IMR-90 (cell line): ENCODE measurements at regions not wholly inside any gene's neighbourhood (a gene's known extent, or its start where the extent isn't known, plus 50 kb on each side); places are given as distances from the start of the nearest gene placed in this dataset.

Source experiments
- ATAC-seq: fragments of 200-7000 bp; cut with Tn5 transposase; 2 replicates; pipeline ENCODE4 v1.9.1; 2020; ENCODE audit warnings: low read depth, mild to moderate bottlenecking, moderate library complexity
- BruUV-seq: library from RNA; stranded (reverse); fragments of 400-500 nt; replicated peaks from 2 replicates; lab custom pipeline; 2021; lab: Mats Ljungman, UMichigan
- CTCF ChIA-PET: fragments of 300-600 bp; formaldehyde crosslinking; extraction: SDS; loops from one replicate; lab custom pipeline; 2021; ENCODE audit warnings: antibody characterized with exemption; lab: Yijun Ruan, JAX
- POLR2A ChIA-PET: fragments of 300-600 bp; sonication (Branson Sonifier 250); formaldehyde crosslinking; loops from one replicate; lab custom pipeline; 2022; ENCODE audit warnings: antibody characterized with exemption; ENCODE audit not compliant: unreplicated experiment; lab: Charles Lee
- DNase-seq: peaks from one replicate; pipeline ENCODE4 v3.0.0; 2013
- H2AFZ ChIP-seq: replicated peaks from 2 replicates; pipeline ENCODE3; 2013; ENCODE audit warnings: low read length, mild to moderate bottlenecking; ENCODE audit not compliant: poor library complexity
- H2AK5ac ChIP-seq: 2 replicates; pipeline ENCODE4 v1.6.1; 2013; ENCODE audit warnings: low read depth, low read length, inconsistent platforms
- H2AK9ac ChIP-seq: replicated peaks from 2 replicates; pipeline ENCODE3; 2013; ENCODE audit warnings: mild to moderate bottlenecking, low read depth, low read length, moderate library complexity; ENCODE audit not compliant: poor library complexity
- H2BK120ac ChIP-seq: 2 replicates; pipeline ENCODE4 v1.6.1; 2013; ENCODE audit warnings: low read depth, low read length, inconsistent platforms
- H2BK15ac ChIP-seq: 3 replicates; pipeline ENCODE4 v1.6.1; 2013; ENCODE audit warnings: low read depth, low read length, inconsistent platforms
- H2BK20ac ChIP-seq: 2 replicates; pipeline ENCODE4 v1.6.1; 2013; ENCODE audit warnings: low read depth, mild to moderate bottlenecking, inconsistent platforms, low read length, moderate library complexity
- H2BK5ac ChIP-seq: 2 replicates; pipeline ENCODE4 v1.6.1; 2013; ENCODE audit warnings: mild to moderate bottlenecking, low read depth, low read length, inconsistent platforms; ENCODE audit not compliant: poor library complexity, severe bottlenecking
- H3K14ac ChIP-seq: replicated peaks from 2 replicates; pipeline ENCODE4 v1.6.1; 2013; ENCODE audit warnings: low read depth, low read length, inconsistent platforms
- H3K18ac ChIP-seq: 2 replicates; pipeline ENCODE4 v1.6.1; 2013; ENCODE audit warnings: low read depth, low read length, control low read depth
- H3K23ac ChIP-seq: 2 replicates; pipeline ENCODE4 v1.6.1; 2013; ENCODE audit warnings: low read depth, low read length, inconsistent platforms
- H3K27ac ChIP-seq: 2 replicates; pipeline ENCODE4 v1.5.1; 2013; ENCODE audit warnings: mild to moderate bottlenecking, control low read depth, low read length; ENCODE audit not compliant: insufficient read depth
- H3K27me3 ChIP-seq: 2 replicates; pipeline ENCODE4 v1.6.1; 2013; ENCODE audit warnings: low read length; ENCODE audit not compliant: control insufficient read depth, insufficient read depth
- H3K36me3 ChIP-seq: 2 replicates; pipeline ENCODE4 v1.6.1; 2013; ENCODE audit warnings: low read length, mixed read lengths; ENCODE audit not compliant: control insufficient read depth, insufficient read depth
- H3K4ac ChIP-seq: 2 replicates; pipeline ENCODE4 v1.6.1; 2013; ENCODE audit warnings: low read depth, low read length, inconsistent platforms
- H3K4me1 ChIP-seq: 2 replicates; pipeline ENCODE4 v1.6.1; 2013; ENCODE audit warnings: low read length, mixed read lengths; ENCODE audit not compliant: control insufficient read depth, insufficient read depth
- H3K4me2 ChIP-seq: 2 replicates; pipeline ENCODE4 v1.6.1; 2013; ENCODE audit warnings: low read depth, mild to moderate bottlenecking, control low read depth, low read length, moderate library complexity
- H3K4me3 ChIP-seq: 2 replicates; pipeline ENCODE4 v1.5.1; 2013; ENCODE audit warnings: low read depth, mild to moderate bottlenecking, control low read depth, low read length, moderate library complexity; ENCODE audit not compliant: insufficient read depth
- H3K56ac ChIP-seq: 2 replicates; pipeline ENCODE4 v1.6.1; 2013; ENCODE audit warnings: low read length, inconsistent platforms; ENCODE audit not compliant: insufficient read depth; ENCODE audit errors: extremely low read depth
- H3K79me1 ChIP-seq, 2 experiments: 2 replicates each; pipeline ENCODE4 v1.6.1; 2013; ENCODE audit warnings: low read length in 2 of 2, inconsistent platforms in 1 of 2, low read depth in 1 of 2
- H3K9ac ChIP-seq: 2 replicates; pipeline ENCODE4 v1.6.1; 2013; ENCODE audit warnings: low read depth, low read length, control low read depth
- H3K9me1 ChIP-seq: 2 replicates; pipeline ENCODE4 v1.6.1; 2013; ENCODE audit warnings: low read length, inconsistent platforms; ENCODE audit not compliant: insufficient read depth
- H3K9me3 ChIP-seq: 2 replicates; pipeline ENCODE4 v1.6.1; 2013; ENCODE audit warnings: low read length; ENCODE audit not compliant: control insufficient read depth, insufficient read depth
- H4K20me1 ChIP-seq: 2 replicates; pipeline ENCODE4 v1.6.1; 2013; ENCODE audit warnings: low read length, inconsistent platforms; ENCODE audit not compliant: insufficient read depth
- H4K5ac ChIP-seq: 2 replicates; pipeline ENCODE4 v1.6.1; 2013; ENCODE audit warnings: mild to moderate bottlenecking, low read depth, low read length, control low read depth
- H4K8ac ChIP-seq, 2 experiments: 2 replicates each; pipeline ENCODE4 v1.6.1; 2013; ENCODE audit warnings: low read depth in 2 of 2, low read length in 2 of 2, control low read depth in 1 of 2, inconsistent platforms in 1 of 2
- H4K91ac ChIP-seq: 2 replicates; pipeline ENCODE4 v1.6.1; 2013; ENCODE audit warnings: low read depth, low read length, inconsistent platforms; ENCODE audit not compliant: insufficient read depth
- ELK1 ChIP-seq: fragments of 150-350 bp; IDR thresholded peaks from 2 replicates; pipeline ENCODE4 v1.6.1; 2016; ENCODE audit warnings: low read depth, mild to moderate bottlenecking, low read length, moderate library complexity, borderline replicate concordance
- MAFK ChIP-seq: IDR thresholded peaks from 2 replicates; pipeline ENCODE4 v1.6.1; 2012; ENCODE audit warnings: low read depth, low read length, improper control_type of control experiment
- MAZ ChIP-seq: IDR thresholded peaks from 2 replicates; pipeline ENCODE4 v1.6.1; 2012; ENCODE audit warnings: low read depth, mild to moderate bottlenecking, low read length, improper control_type of control experiment, moderate library complexity, borderline replicate concordance
- RCOR1 ChIP-seq: IDR thresholded peaks from 2 replicates; pipeline ENCODE4 v1.6.1; 2012; ENCODE audit warnings: mild to moderate bottlenecking, low read length, improper control_type of control experiment; ENCODE audit not compliant: insufficient replicate concordance
- SMC3 ChIP-seq: fragments of 150-350 bp; IDR thresholded peaks from 2 replicates; pipeline ENCODE4 v1.6.1; 2016; ENCODE audit warnings: low read depth, mild to moderate bottlenecking, antibody characterized with exemption, low read length, moderate library complexity
- WGBS, 2 experiments: methylation state at CpG; one replicate each; pipeline versions ENCODE4 v1.1.5 to v1.1.7; 2013; ENCODE audit warnings: missing lambda C conversion rate in 2 of 2; ENCODE audit not compliant: insufficient read length in 1 of 2; ENCODE audit errors: extremely low coverage in 2 of 2; 5-methylcytosine and 5-hydroxymethylcytosine counted together
- dilution Hi-C: fragments of 300-500 bp; cut with HindIII; formaldehyde crosslinking; loops from one replicate; pipeline ENCODE4 v1.14.3; 2018; ENCODE audit warnings: low sequenced_read_pairs; ENCODE audit not compliant: unreplicated experiment
- in situ Hi-C: fragments of 300-500 bp; cut with MboI; formaldehyde crosslinking; loops from 3 replicates; pipeline ENCODE4 v1.14.3; 2019; ENCODE audit warnings: low sequenced_read_pairs, inconsistent platforms, mixed read lengths
- intact Hi-C: fragments of 100-400 bp; cut with micrococcal nuclease; formaldehyde crosslinking; loops from 2 replicates; pipeline ENCODE4 v1.10.0; 2022

DNA sequence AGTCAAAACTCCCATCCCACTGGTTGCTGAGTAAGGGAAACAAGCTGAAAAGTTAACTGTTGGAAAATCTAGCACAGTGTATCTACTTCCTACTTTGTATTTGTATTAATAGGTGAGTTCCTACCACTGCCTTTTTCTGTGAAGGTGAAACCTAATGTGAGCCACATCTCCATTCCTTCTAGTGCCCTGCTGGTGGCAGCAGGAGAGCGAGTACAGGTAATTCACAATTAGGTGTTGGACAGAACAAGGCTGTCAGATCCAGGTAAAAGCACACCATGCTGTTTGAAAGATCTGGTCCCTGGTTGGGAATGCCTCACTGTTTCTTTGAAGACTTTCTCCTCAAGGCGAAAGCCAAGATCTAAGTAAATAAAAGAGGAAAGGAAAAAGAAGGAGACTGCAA lies 528.4 kb downstream of the PKHD1 start:
- Histone ChIP-seq H2AK9ac (no peak overlapping the region), H2BK20ac (no peak overlapping the region), H3K79me1 (no peaks in the 10 kb centered on the region), H3K23ac (no peak overlapping the region), H2BK15ac (no peak overlapping the region), H3K56ac (no peak overlapping the region), H3K4me3 (no peak overlapping the region), H3K14ac (no peak overlapping the region), H2AFZ (no peak overlapping the region), H3K9ac (no peak overlapping the region), H2AK5ac (no peak overlapping the region), H3K9me1 (no peaks in the 10 kb centered on the region), H3K27me3 (no peaks in the 10 kb centered on the region), H2BK120ac (no peak overlapping the region), H2BK5ac (no peak overlapping the region), H3K4me2 (no peak overlapping the region), H3K36me3 (no peaks in the 10 kb centered on the region), H3K4me1 (no peaks in the 10 kb centered on the region), H4K8ac (no peak overlapping the region), H3K18ac (no peak overlapping the region), H3K9me3 (no peaks in the 10 kb centered on the region; the same call in 1 of the 2 replicates), H3K27ac (no peak overlapping the region), H4K20me1 (no peaks in the 10 kb centered on the region), H3K4ac (no peak overlapping the region), H4K5ac (no peak overlapping the region), H4K91ac (no peak overlapping the region)
- ATAC-seq (no peak), DNase-seq (no peak)
- TF ChIP-seq ELK1: no peak
- no peak for TF ChIP-seq MAFK
- TF ChIP-seq RCOR1: no peak
- no peak for TF ChIP-seq MAZ
- no peak for TF ChIP-seq SMC3
- no TSS peak for BruUV-seq
- no CpG with 5 or more reads among the region's 2 CpGs for WGBS, 2 experiments
- in situ Hi-C loops (no loop called here), intact Hi-C loops (no loop called here), dilution Hi-C loops (no loop called here)
- POLR2A ChIA-PET: no interaction called here
- CTCF ChIA-PET: no interaction called here
